ENCODE measurements at regions not wholly inside any gene's neighbourhood (a gene's known extent, or its start where the extent isn't known, plus 50 kb on each side); places are given as distances from the start of the nearest gene placed in this dataset.

- Histone ChIP-seq H3K9me3 (ENCODE audit: control insufficient read depth, low read length) (no peaks in the 10 kb centered on the region), H3K4me1 (no peaks in the 10 kb centered on the region), H3K36me3 (ENCODE audit: control insufficient read depth, insufficient read depth, low read length) (no peaks in the 10 kb centered on the region), H3K4me3 (ENCODE audit: low read depth, low read length) (no peak overlapping the region), H3K4me2 (ENCODE audit: low read length) (no peak overlapping the region), H3K27me3 (ENCODE audit: control insufficient read depth, insufficient read depth, low read length) (no peaks in the 10 kb centered on the region), H3K79me2 (no peaks in the 10 kb centered on the region), H3K9ac (no peak overlapping the region), H3K27ac (no peak overlapping the region), H2AFZ (no peak overlapping the region)
- no peak for TF ChIP-seq CTCF (IDR thresholded peaks at IDR 0.05)
These were observed 98.6 kb upstream of the USP47 start for GRCh38 chr11:11743216-11743615.

GRCh38 chr11:11742486-11742885 is 99.3 kb upstream of the USP47 start:
- no peak for TF ChIP-seq CTCF (IDR thresholded peaks at IDR 0.05)
- no peaks in the 10 kb centered on the region for H3K4me1 ChIP-seq
- H2AFZ ChIP-seq: no peak overlapping the region
- no peaks in the 10 kb centered on the region for H3K27me3 ChIP-seq (ENCODE audit: control insufficient read depth, insufficient read depth, low read length)
- H3K4me3 ChIP-seq (ENCODE audit: low read depth, low read length): no peak overlapping the region
- H3K4me2 ChIP-seq (ENCODE audit: low read length): no peak overlapping the region
- H3K79me2 ChIP-seq: no peaks in the 10 kb centered on the region
- H3K9ac ChIP-seq: no peak overlapping the region
- H3K9me3 ChIP-seq (ENCODE audit: control insufficient read depth, low read length): no peaks in the 10 kb centered on the region
- no peak overlapping the region for H3K27ac ChIP-seq
- H3K36me3 ChIP-seq (ENCODE audit: control insufficient read depth, insufficient read depth, low read length): no peaks in the 10 kb centered on the region

- H3K4me2 ChIP-seq (ENCODE audit: low read length): no peak overlapping the region
- no peak for TF ChIP-seq CTCF (IDR thresholded peaks at IDR 0.05)
These were observed 100.9 kb upstream of the USP47 start for GRCh38 chr11:11740836-11741235.

GRCh38 chr11:11740073-11740702 is 101.6 kb upstream of the USP47 start:
- Histone ChIP-seq H3K27me3 (ENCODE audit: control insufficient read depth, insufficient read depth, low read length) (no peaks in the 10 kb centered on the region), H3K9me3 (ENCODE audit: control insufficient read depth, low read length) (no peaks in the 10 kb centered on the region), H3K4me3 (ENCODE audit: low read depth, low read length) (no peak overlapping the region), H3K9ac (no peak overlapping the region), H3K79me2 (no peaks in the 10 kb centered on the region), H2AFZ (no peak overlapping the region), H3K36me3 (ENCODE audit: control insufficient read depth, insufficient read depth, low read length) (no peaks in the 10 kb centered on the region), H3K4me1 (no peaks in the 10 kb centered on the region), H3K27ac (no peak overlapping the region), H3K4me2 (ENCODE audit: low read length) (no peak overlapping the region)
- TF ChIP-seq CTCF (IDR thresholded peaks at IDR 0.05): no peak

More at GRCh38 chr11:11740836-11741235, 100.9 kb upstream of the USP47 start:
- no peaks in the 10 kb centered on the region for H3K36me3 ChIP-seq (ENCODE audit: control insufficient read depth, insufficient read depth, low read length)
- H3K4me3 ChIP-seq (ENCODE audit: low read depth, low read length): no peak overlapping the region
- no peak overlapping the region for H2AFZ ChIP-seq
- no peaks in the 10 kb centered on the region for H3K27me3 ChIP-seq (ENCODE audit: control insufficient read depth, insufficient read depth, low read length)
- no peaks in the 10 kb centered on the region for H3K9me3 ChIP-seq (ENCODE audit: control insufficient read depth, low read length)
- no peak overlapping the region for H3K9ac ChIP-seq
- no peaks in the 10 kb centered on the region for H3K79me2 ChIP-seq
- H3K4me1 ChIP-seq: no peaks in the 10 kb centered on the region
- no peak overlapping the region for H3K27ac ChIP-seq

GRCh38 chr11:11738370-11738769 is 103.4 kb upstream of the USP47 start:
- H2AFZ ChIP-seq: no peak overlapping the region
- H3K36me3 ChIP-seq (ENCODE audit: control insufficient read depth, insufficient read depth, low read length): no peaks in the 10 kb centered on the region
- no peaks in the 10 kb centered on the region for H3K9me3 ChIP-seq (ENCODE audit: control insufficient read depth, low read length)
- H3K9ac ChIP-seq: no peak overlapping the region
- no peak overlapping the region for H3K27ac ChIP-seq
- no peak overlapping the region for H3K4me3 ChIP-seq (ENCODE audit: low read depth, low read length)
- no peak overlapping the region for H3K4me2 ChIP-seq (ENCODE audit: low read length)
- no peaks in the 10 kb centered on the region for H3K4me1 ChIP-seq
- no peak for TF ChIP-seq CTCF (IDR thresholded peaks at IDR 0.05)
- H3K79me2 ChIP-seq: no peaks in the 10 kb centered on the region
- H3K27me3 ChIP-seq (ENCODE audit: control insufficient read depth, insufficient read depth, low read length): no peaks in the 10 kb centered on the region

All from parathyroid adenoma (tissue), 2 donors.